ENCODE measurements at regions not wholly inside any gene's neighbourhood (a gene's known extent, or its start where the extent isn't known, plus 50 kb on each side); places are given as distances from the start of the nearest gene placed in this dataset.

DNA sequence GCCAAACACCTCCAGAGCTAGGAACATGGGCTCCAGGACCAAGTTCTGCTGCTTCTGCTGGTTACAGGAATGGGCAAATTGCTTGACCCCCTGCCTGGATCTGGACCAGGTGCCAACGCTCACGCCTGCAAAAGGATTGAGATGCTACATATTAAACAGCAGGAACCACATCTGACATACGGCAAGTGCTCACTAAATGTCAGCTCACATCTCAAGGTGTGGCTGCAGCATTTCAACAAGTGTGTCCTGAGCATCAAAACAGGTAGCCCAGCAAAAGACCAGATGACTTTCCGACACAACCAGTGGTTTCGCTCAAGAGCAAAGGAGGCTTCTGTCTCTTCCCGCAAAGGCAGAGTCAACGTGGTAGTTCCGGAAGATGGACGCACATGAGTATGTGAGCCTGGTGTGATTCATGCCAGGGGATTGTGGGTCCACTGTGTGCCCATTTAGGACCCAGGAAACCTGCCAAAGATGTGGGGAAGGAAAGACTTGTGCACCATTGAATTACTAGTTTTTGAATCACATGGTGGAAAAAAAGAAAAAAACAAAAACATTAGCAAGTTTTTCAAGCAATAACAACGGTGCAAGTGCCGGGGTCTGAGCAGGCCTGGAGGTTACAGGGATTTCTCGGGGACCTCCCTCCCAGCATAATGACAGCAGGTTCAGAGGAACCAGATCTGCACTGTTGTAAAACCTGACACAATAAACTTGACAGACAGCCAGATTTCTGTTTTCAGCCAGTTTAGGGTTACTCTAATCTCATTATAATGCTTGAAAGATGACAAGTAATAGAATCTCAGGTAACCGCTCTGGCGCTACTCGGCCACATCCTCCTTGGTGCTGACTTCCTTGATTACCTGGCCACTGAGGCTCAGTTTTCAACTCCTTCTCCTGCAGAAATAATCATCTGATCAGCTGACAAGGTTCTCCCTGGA, 77.9 kb downstream of the SOX1 start:
- TF ChIP-seq, protein P1, sequence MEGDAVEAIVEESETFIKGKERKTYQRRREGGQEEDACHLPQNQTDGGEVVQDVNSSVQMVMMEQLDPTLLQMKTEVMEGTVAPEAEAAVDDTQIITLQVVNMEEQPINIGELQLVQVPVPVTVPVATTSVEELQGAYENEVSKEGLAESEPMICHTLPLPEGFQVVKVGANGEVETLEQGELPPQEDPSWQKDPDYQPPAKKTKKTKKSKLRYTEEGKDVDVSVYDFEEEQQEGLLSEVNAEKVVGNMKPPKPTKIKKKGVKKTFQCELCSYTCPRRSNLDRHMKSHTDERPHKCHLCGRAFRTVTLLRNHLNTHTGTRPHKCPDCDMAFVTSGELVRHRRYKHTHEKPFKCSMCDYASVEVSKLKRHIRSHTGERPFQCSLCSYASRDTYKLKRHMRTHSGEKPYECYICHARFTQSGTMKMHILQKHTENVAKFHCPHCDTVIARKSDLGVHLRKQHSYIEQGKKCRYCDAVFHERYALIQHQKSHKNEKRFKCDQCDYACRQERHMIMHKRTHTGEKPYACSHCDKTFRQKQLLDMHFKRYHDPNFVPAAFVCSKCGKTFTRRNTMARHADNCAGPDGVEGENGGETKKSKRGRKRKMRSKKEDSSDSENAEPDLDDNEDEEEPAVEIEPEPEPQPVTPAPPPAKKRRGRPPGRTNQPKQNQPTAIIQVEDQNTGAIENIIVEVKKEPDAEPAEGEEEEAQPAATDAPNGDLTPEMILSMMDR (IDR thresholded peaks at IDR 0.05), result no peak
- TF ChIP-seq POLR2A (IDR thresholded peaks at IDR 0.05), result no peak

Measured in thyroid gland (tissue), 4 donors.